Epithelial cell of prostate (primary cell): ENCODE measurements at regions not wholly inside any gene's neighbourhood (a gene's known extent, or its start where the extent isn't known, plus 50 kb on each side); places are given as distances from the start of the nearest gene placed in this dataset.
A peak's percentile ranks its signal among the peaks of the same experiment; 100 is the strongest.
"Not testable (repeated sequence)": the region's sequence is repeated elsewhere in the genome, so short reads cannot be mapped to it uniquely, and the experiment has no call there.

Source experiments
- DNase-seq: peaks from one replicate; pipeline ENCODE4 v3.0.0-alpha.2; 2011; ENCODE audit warnings: low read depth, low spot score
- H3K27ac ChIP-seq: fragments of 450-650 bp; 2 replicates; pipeline ENCODE4 v1.5.1; 2017; ENCODE audit warnings: mild to moderate bottlenecking

DNA sequence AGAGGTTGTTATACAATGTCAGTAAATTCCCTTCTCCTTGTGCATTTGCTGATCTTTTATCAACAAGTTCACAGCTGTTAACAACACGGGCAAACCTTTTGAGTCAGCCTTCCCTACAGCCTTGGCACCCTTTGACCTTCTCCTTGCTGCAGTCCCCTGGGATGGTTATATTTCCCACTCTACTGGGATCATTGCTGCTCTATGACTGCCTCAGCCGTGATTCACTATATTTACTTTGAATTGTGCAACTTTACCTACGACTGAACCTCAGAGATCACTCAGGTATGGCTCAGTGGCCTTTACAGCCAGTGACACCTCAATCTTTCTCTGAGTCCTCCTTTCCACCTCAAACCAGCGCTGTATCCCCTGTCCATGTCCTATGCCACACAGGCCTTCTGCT lies 1293.3 kb downstream of the EPHA7 start:
- H3K27ac ChIP-seq: no peak overlapping the region
- peak; percentile 3 for DNase-seq

DNA sequence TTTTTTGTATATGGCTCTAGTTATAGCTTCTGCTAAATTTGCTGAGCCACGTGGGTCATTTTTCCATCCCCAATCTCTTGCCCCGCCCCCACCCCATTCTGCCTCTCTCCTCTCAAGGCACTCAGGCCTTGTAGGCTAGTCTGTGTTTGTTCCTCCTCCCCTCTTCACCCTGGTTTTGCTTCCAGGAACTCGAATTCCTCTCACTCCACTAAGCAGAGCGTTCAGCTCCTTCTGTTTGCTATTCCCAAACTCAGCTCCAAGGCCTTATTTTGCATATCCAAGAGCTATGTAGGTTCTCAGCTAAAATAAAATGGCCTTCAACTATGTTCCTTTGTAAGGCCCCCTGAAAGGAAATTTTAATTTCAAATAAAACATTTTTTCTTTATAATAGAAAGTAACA lies 1293.7 kb downstream of the EPHA7 start:
- DNase-seq: no peak
- H3K27ac ChIP-seq: no peak overlapping the region

DNA sequence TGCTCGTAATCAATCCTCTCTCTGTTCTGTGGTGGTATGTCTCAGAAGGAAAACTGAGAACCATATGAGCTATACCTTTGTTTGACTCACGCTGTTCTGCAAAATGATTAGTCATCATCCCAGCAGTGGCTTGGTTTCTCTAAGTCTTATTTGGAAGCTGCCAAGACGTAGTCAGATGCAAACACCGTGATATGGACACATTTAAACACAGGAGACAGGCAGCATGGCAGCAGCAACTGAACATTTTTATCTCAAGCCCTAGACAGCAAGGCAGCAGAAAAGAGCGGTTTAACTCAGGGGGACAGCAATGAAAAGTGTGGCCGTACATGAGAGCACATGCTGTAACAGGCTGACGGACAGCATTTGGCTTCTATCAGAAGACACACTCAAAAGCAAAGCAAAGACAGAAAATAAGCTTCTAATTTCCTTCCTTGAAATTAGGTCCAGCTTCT lies 1295.1 kb downstream of the EPHA7 start:
- peak; percentile 44 for DNase-seq
- H3K27ac ChIP-seq: no peak overlapping the region

DNA sequence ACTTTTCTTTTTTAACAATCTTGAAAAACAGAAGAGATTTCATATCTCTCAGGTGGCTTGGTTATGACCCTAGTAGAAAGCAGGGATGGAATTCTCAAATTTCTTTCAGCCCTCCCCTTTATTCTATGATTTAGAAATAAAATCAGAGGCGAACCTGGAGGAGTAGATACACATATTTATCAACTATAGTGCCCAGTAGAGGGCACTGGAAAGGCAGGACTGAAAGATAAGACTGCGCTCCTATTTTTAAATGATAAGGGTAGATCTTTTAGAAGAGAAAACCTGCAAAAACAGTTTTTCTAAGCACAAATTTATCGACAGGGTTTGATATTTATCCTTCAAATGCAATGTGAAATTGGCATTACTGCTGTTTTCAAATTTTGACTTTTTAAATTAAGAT lies 1296.6 kb downstream of the EPHA7 start:
- no peak overlapping the region for H3K27ac ChIP-seq
- no peak for DNase-seq

DNA sequence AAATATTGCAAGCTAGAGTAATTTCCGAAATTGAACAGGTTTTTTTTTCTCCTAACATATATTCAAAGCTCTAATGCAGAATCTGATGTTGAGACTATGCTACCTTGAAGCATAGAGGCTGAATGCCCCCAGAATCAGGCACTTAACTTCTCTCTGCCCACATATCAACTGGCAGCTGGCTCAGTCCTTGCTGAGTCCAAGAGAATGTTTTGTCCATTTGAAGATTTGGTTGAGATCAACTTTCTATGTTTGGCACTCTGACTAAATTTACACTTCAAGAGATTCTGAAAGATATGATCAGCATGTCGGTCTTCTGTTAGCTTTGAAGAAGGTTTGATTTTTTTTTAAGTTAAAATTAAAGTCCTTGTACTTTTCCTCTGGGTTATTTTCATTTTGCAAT lies 1298.1 kb downstream of the EPHA7 start:
- DNase-seq: no peak
- H3K27ac ChIP-seq: no peak overlapping the region

DNA sequence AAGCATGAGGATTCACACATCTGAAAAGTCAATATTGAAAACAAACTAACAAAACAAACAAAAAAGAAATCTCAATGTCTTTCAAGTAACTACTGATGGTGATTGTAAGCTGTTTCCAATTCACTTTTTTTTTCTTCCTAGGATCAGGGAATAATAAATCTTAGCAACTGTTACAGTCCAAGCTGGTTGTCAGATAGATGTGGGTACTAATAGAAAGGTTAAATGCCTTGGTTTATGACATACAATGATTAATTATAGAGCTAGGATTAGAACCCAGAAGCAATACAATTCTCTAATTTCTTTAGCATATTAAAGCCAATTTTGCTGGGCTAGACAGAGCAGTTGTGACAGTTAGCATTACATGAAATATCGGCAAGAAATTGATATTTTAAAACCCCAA lies 1301.6 kb downstream of the EPHA7 start:
- no peak overlapping the region for H3K27ac ChIP-seq
- DNase-seq: no peak

DNA sequence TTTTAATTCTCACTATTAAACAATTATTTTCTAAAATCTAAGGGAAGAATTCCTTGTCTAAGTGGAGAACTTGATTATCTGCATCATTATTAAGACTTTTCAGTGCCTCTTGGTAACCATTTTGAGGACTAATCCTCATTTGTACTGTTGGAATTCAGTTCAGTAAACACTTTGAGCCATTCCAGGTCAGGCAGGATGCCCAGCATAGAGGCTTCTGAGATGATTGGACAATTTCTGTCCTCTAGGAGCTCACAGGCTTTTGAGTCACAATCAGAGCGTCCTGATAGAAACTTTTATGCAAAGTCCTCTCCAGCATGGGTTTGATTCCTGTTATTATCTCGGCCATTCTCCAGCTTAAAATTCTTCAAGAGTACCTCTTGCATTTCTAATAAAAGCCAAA lies 1304.6 kb downstream of the EPHA7 start:
- DNase-seq: no peak
- no peak overlapping the region for H3K27ac ChIP-seq

DNA sequence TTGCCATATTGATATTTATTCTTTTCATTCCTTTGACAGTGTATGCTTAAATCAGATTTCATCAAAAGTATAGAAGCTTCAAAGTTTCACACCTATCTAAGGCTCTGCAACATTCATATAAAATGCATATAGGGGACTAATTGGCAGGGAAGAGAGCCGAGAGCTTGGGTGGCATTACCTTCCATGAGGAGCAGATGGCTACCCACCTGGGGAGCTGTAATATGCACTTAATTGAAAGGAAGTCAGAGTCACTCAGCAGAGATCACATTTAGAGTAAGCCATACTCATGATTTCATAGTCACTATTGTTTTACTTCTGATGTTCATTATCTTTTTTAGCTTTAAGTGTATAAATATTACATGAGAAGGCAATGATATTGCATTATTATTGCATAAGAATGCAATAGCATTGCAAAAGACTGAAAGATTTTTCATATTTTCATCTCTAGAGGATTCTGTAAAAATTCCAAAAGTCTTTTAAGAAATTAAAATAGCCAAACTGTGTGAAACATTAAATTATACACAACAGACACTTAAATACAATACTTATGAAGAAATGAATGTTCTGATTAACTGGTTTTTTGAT lies 1305.2 kb downstream of the EPHA7 start:
- H3K27ac ChIP-seq: no peak overlapping the region
- DNase-seq: no peak

DNA sequence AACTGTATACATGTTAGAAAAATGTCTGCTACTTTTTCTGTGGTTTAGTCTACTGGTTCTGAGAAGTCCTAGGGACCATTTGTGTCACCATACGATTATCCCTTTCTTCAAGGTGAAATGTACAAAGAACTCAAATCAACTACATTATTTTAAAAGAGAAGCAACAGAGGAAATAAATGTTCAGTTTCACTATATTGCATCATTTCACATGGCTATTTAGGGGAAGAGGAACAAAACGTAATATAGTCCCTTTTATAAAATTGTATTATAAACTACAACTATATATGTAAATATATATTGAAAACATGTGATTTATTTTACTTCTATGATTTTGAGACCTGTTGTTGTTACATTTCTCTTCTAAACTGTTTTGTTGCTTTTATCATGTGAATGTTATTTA lies 1308.0 kb downstream of the EPHA7 start:
- DNase-seq: no peak
- no peak overlapping the region for H3K27ac ChIP-seq

DNA sequence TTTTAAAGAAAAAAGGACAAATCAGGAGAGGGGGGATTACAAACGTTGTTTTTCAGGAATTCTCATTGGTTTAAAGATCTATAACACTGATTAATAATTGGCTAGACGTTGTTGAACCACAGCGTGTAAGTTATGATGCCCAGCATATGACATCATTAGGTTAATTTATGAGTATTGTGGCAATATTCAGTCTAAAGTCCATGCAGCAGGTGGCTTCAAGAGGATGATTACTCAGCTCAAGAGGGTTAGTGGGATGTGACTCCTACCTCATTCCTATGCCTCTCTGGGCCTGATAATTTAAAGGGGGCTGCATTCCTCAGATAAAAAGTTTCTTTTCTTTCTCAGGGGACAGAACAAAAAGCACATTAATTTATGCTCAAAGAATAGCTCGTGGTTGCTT lies 1309.0 kb downstream of the EPHA7 start:
- no peak overlapping the region for H3K27ac ChIP-seq
- DNase-seq: no peak

DNA sequence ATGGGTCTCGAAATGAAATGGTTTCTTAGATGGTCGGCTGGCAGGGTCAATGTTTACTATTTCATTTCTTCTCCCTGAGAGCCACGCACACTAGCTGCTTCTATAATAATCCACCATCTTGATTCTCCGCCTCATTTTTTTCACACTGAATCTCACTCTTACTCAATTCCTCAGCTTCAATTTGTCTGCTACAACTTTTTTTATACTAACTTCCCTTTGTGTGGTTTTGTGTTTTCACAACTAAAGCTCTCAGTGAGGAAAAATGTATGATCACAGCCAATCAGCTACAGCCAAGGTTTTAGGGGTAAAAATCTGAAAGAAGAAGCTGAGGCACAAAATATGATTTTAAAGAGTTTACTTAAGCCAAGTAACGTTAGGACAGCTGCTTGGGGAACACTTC lies 1309.4 kb downstream of the EPHA7 start:
- DNase-seq: no peak
- H3K27ac ChIP-seq: no peak overlapping the region

DNA sequence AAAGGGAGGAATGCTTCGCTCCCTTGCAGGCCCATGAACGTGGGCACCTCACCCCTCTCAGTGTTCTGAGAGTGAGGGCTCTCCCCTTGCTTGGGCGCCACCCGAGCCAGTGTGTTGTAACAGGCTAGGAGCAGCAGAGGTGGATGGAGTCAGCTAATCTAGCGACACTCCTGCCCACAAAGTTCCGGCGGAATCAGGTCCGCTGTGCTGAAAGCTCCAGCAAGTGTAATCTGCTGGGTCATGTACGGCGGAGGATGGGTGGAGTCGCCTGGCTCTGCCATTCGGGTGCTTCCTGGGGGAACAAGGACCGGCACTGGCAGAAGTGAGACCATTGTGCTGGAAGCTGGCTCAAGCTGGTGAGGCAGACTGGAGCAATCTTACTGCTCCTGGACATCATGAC lies 1310.1 kb downstream of the EPHA7 start:
- H3K27ac ChIP-seq: no peak overlapping the region
- DNase-seq: no peak

DNA sequence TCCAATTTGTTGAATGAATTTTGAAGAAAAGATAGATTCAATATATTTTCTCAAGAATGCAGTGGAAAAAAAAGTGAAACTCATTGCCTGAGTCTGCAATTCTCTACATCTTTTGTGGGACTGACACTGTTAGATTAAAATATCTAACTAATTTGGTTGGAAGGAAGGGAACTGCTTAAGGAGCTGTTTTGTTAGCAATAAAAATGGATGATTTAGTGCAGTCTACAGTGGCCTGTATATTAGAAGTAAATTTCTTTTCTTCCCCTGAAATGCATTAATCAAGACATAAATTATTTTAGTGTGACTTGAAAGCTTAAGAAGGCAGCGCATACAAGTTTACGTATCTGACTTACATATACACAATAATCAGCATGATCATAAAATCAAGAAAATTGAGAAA lies 1332.6 kb downstream of the EPHA7 start:
- no peak overlapping the region for H3K27ac ChIP-seq
- no peak for DNase-seq

DNA sequence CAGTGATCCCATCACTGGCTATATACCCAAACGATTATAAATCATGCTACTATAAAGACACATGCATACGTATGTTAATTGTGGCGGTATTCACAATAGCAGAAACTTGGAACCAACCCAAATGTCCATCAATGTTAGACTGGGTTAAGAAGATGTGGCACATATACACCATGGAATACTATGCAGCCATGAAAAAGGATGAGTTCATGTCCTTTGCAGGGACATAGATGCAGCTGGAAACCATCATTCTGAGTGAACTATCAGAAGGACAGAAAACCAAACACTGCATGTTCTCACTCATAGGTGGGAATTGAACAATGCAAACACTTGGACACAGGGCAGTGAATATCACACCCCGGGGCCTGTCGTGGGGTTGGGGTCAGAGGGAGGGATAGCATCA lies 1335.4 kb downstream of the EPHA7 start:
- not testable (repeated sequence) for H3K27ac ChIP-seq, DNase-seq

DNA sequence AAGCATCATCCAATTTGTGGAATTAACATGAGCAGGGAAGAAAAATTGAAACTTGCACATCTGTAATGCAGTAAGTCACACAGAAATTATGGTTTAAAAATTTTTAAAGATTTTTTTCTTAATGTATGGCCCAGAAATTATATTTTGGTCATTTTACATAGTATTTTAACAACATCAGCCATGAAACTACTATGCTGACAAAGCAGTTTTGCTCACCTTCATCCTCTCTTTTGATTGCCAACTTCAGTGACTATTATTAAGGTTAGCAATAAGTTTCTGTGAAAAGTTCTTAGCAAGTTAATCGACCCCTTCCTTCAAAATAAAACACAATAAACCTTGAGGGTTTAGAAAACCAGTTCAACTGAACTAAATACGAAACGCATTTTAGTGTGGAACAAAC lies 1347.0 kb downstream of the EPHA7 start:
- no peak for DNase-seq
- H3K27ac ChIP-seq: no peak overlapping the region

DNA sequence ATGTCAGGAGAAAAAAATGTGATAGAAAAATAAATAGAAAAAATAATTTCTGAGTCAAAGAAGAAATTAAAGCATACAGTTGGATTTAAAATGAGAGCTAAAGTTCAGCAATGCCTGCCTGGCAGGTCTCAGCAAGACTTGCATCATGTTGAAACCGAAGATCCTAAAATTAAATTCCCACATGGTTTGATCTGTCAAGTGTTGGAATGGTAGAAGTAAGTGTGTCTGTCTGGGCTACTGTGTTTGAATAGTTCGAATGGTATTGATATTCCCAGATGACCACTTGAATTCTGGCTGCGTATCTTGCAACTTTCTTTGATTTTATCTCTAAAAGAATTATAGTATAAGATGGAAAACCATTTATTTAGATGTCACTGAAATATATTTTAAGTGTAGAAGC lies 1349.6 kb downstream of the EPHA7 start:
- DNase-seq: no peak
- H3K27ac ChIP-seq: no peak overlapping the region

DNA sequence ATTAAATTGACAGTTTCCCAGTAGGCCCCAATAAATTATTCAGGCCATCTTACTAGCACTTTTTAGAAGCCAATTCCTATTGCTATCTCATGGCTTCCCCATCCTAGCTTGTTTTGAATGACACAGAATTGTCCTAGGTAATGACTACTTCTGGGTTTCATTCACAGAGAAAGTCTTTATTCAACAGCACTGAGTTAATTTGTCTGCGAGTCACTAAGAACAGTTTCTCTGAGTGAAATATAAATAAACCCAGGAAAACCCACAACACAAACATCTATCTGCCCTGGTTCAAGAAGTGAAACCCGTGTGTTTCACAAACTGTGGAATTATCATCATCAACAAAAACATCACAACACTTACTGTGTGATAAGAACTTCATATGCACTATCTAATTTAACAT lies 1366.8 kb downstream of the EPHA7 start:
- no peak overlapping the region for H3K27ac ChIP-seq

DNA sequence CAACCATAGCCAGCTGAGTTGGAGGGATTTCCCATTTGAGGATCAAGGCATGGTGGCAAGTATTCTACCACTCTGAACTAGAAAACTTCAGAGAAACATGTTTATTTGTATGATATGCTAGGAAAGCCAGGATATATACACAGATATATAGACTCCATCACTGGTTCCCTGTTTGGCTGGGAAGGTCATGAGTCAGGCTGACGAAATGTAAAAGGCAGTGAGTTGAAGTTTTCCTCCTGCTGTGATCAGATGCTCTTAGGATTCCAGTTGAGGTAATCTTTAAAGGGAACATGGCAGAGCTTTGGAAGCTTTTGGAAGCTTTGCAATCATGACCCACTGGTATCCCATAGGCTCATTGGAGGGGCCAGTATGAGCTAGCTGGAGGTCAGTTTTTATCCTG lies 1369.1 kb downstream of the EPHA7 start:
- no peak for DNase-seq
- H3K27ac ChIP-seq: no peak overlapping the region

More for the DNA sequence above, 1366.8 kb downstream of the EPHA7 start:
- no peak for DNase-seq

DNA sequence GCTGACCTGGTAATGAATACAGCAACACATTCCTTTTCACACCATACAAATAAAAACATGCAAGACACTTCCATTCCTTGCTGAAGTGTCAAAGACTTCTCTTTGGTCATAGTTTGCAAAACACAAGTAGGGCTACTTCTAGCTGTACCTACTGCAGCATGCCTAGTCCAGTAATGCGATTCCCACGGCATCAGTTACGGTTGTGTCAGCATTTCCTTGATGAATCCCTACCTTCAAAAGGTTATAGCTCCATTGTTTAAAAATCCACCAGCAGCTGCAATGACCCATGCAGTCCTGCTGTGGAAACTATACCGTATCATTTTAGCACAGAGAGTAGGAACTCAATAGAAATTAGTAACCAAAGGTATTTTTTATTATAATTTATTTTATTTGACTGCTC lies 1371.5 kb downstream of the EPHA7 start:
- DNase-seq: no peak
- H3K27ac ChIP-seq: no peak overlapping the region

DNA sequence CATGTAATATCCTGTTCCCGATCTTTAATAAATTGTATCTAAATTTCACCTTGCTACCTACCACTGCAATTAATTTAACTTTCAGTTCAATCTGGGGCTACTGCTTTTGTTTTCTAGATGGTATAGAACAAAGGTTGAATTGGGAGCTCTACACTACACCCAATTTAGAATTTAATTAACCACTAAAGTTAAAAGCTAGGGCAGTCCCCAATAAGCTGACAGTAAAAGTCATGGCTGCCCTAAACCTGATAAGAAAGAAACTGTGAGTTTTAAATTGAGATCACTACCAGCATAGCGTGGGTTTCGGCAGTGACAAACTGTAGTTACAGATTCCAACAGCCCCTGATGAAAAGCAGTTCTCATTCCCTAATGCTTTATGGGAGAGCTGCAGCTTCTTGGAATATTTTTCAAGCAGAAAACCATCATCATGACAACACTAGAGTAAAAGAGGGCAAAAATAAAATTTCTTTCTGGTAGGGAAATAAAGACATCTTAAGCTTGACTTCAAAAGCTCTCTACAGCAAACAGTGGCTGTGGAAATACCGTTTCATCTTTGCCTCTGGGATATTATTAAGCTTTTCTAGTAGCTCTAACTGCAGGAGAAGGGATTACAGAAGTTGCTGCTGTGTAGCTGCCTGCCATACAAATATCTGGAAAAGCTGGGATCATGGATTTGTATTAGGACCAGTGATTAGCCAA lies 1372.1 kb downstream of the EPHA7 start:
- DNase-seq: no peak
- H3K27ac ChIP-seq: no peak overlapping the region

DNA sequence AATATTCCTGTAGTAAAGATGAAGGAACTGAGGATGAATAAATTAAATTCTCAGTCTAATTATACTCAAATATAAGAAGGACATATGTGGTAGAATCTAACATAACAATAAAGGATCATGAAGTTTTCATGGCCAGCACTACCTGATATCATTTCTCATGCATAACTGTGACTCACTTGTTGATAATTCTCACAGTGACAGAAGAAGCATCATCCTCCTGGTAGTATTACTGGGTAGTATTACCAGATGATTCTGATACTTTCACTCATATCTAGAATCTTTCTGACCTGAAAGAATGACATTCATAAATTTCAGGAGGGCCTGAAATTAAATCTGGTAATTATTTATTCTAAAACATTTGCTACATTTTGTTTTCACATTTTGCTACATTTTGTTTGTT lies 1375.0 kb downstream of the EPHA7 start:
- no peak for DNase-seq

DNA sequence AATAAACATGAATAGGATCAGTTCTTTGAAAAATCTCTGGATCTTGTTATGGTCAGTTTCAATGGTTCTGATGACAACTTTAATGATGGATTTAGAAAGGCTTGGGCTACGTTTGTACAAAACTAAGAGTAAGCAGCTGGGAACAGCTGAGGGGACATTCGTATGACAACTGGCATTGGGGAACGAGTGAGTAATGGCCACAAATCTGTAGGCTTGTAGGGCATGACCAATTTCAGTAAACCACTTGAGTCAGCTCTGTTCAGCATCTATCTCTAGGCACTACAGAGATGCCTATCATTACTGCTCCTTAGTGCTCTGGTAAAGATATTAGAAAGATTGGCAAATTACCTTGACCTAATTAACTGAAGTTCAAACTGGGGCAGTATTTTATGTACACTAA lies 1375.6 kb downstream of the EPHA7 start:
- H3K27ac ChIP-seq: no peak overlapping the region
- DNase-seq: no peak

More for the DNA sequence above, 1375.0 kb downstream of the EPHA7 start:
- no peak overlapping the region for H3K27ac ChIP-seq
